GM12878 (cell line): ENCODE measurements at regions not wholly inside any gene's neighbourhood (a gene's known extent, or its start where the extent isn't known, plus 50 kb on each side); places are given as distances from the start of the nearest gene placed in this dataset.

Experiments
- ATAC-seq: fragments of 200-7000 bp; cut with Tn5 transposase; 3 replicates; pipeline ENCODE4 v1.9.1; 2020; ENCODE audit warnings: mild to moderate bottlenecking, moderate library complexity
- BruUV-seq: library from RNA; stranded (reverse); fragments of 400-500 nt; replicated peaks from 2 replicates; lab custom pipeline; 2021; lab: Mats Ljungman, UMichigan
- CTCF ChIA-PET: fragments of 300-600 bp; sonication (Branson Sonifier 250); formaldehyde crosslinking; extraction: SDS; loops from one replicate; lab custom pipeline; 2021; ENCODE audit warnings: inconsistent platforms; lab: Yijun Ruan, JAX
- POLR2A ChIA-PET: fragments of 350-600 bp; formaldehyde crosslinking; extraction: SDS; loops from one replicate; lab custom pipeline; 2021; ENCODE audit warnings: inconsistent platforms; lab: Charles Lee
- RAD21 ChIA-PET: fragments of 300-600 bp; sonication (Branson Sonifier 250); formaldehyde crosslinking; loops from one replicate; lab custom pipeline; 2023; ENCODE audit warnings: antibody characterized with exemption; ENCODE audit not compliant: unreplicated experiment; lab: Charles Lee
- SMC1A ChIA-PET: fragments of 300-600 bp; sonication (Branson Sonifier 250); formaldehyde crosslinking; loops from one replicate; lab custom pipeline; 2023; ENCODE audit not compliant: unreplicated experiment, uncharacterized antibody; lab: Charles Lee
- DNase-seq: peaks from one replicate; pipeline ENCODE4 v3.0.0-alpha.2; 2011; ENCODE audit warnings: low read depth, low spot score
- FAIRE-seq: peaks from 3 replicates; lab custom pipeline; 2011; peaks lifted over from hg19 to GRCh38; lab: Jason Lieb, UNC
- H2AFZ ChIP-seq: 2 replicates; pipeline ENCODE4 v1.6.0; 2011; ENCODE audit warnings: low read depth, low read length, control low read depth; ENCODE audit not compliant: control insufficient read depth
- H3K27ac ChIP-seq: 2 replicates; pipeline ENCODE4 v1.5.1; 2011; ENCODE audit warnings: control low read depth; ENCODE audit not compliant: control insufficient read depth, insufficient read depth
- H3K27me3 ChIP-seq, 2 experiments: replicated peaks in 1 of 2; 2 replicates each; pipeline versions ENCODE4 v1.6.0 to v1.6.1; 2011; ENCODE audit warnings: low read length in 1 of 2; ENCODE audit not compliant: control insufficient read depth in 2 of 2, insufficient read depth in 2 of 2
- H3K36me3 ChIP-seq, 2 experiments: 2 replicates each; pipeline ENCODE4 v1.5.1; 2011; ENCODE audit warnings: low read length in 1 of 2; ENCODE audit not compliant: control insufficient read depth in 2 of 2, insufficient read depth in 2 of 2
- H3K4me1 ChIP-seq: 2 replicates; pipeline ENCODE4 v1.6.1; 2011; ENCODE audit warnings: mild to moderate bottlenecking, low read length, moderate library complexity, mixed read lengths; ENCODE audit not compliant: control insufficient read depth, insufficient read depth
- H3K4me2 ChIP-seq: 2 replicates; pipeline ENCODE4 v1.6.0; 2011; ENCODE audit warnings: control low read depth; ENCODE audit not compliant: control insufficient read depth, insufficient read depth
- H3K4me3 ChIP-seq: fragments of 200-600 bp; sonication (generic); 2 replicates; pipeline ENCODE4 v1.5.1; 2016
- H3K79me2 ChIP-seq: 2 replicates; pipeline ENCODE4 v1.6.0; 2011; ENCODE audit warnings: low read length; ENCODE audit not compliant: control insufficient read depth, insufficient read depth
- H3K9ac ChIP-seq: 2 replicates; pipeline ENCODE4 v1.8.0; 2011; ENCODE audit warnings: low read length, control low read depth, mixed read lengths; ENCODE audit not compliant: control insufficient read depth, insufficient read depth
- H3K9me3 ChIP-seq: replicated peaks from 3 replicates; pipeline ENCODE4 v1.5.1; 2011; ENCODE audit warnings: mild to moderate bottlenecking, low read length; ENCODE audit not compliant: control insufficient read depth, insufficient read depth
- H4K20me1 ChIP-seq: 2 replicates; pipeline ENCODE4 v1.6.0; 2011; ENCODE audit not compliant: control insufficient read depth, insufficient read depth
- CREM ChIP-seq: IDR thresholded peaks from 2 replicates; pipeline ENCODE4 v1.6.1; 2014; ENCODE audit warnings: antibody characterized with exemption, low read depth
- EP300 ChIP-seq, 2 experiments: fragments of 150-350 bp in 1 of 2; IDR thresholded peaks; 2 replicates each; pipeline ENCODE4 v1.6.1; 2011 to 2012; ENCODE audit warnings: low read depth in 2 of 2, low read length in 2 of 2, borderline replicate concordance in 1 of 2, improper control_type of control experiment in 1 of 2, inconsistent platforms in 1 of 2; ENCODE audit not compliant: control insufficient read depth in 1 of 2
- GATAD2B ChIP-seq: fragments of 450-650 bp; conservative IDR thresholded peaks from 2 replicates; pipeline ENCODE4 v1.6.1; 2017; ENCODE audit warnings: low read depth, mild to moderate bottlenecking, moderate library complexity
- HDGF ChIP-seq: fragments of 450-650 bp; IDR thresholded peaks from 2 replicates; pipeline ENCODE4 v1.6.1; 2016; ENCODE audit warnings: antibody characterized with exemption
- NFIC ChIP-seq: IDR thresholded peaks from 2 replicates; pipeline ENCODE4 v1.6.1; 2012; ENCODE audit warnings: low read depth, mild to moderate bottlenecking, inconsistent platforms, low read length, moderate library complexity
- RELA ChIP-seq: fragments of 450-650 bp; IDR thresholded peaks from 2 replicates; pipeline ENCODE4 v1.8.0; 2014; ENCODE audit warnings: borderline replicate concordance; ENCODE audit not compliant: partially characterized antibody
- TCF3 ChIP-seq: IDR thresholded peaks from 2 replicates; pipeline ENCODE4 v1.6.1; 2012; ENCODE audit warnings: low read depth, mild to moderate bottlenecking, low read length, borderline replicate concordance; ENCODE audit not compliant: insufficient read depth
- YBX1 ChIP-seq: fragments of 450-650 bp; IDR thresholded peaks from 2 replicates; pipeline ENCODE4 v1.6.1; 2016; ENCODE audit warnings: antibody characterized with exemption
- WGBS: methylation state at CpG from one replicate; pipeline ENCODE4 v1.1.6; 2016; ENCODE audit warnings: low lambda C conversion rate; ENCODE audit not compliant: insufficient replicate concordance, insufficient coverage; ENCODE audit errors: missing lambda C conversion rate; 5-methylcytosine and 5-hydroxymethylcytosine counted together
- in situ Hi-C: fragments of 300-500 bp; cut with MboI; formaldehyde crosslinking; loops from 9 replicates; pipeline ENCODE4 v1.14.3; 2018; ENCODE audit warnings: mixed read lengths
- intact Hi-C: fragments of 100-400 bp; cut with micrococcal nuclease; formaldehyde crosslinking; loops from one replicate; pipeline ENCODE4 v1.14.2; 2022; ENCODE audit not compliant: unreplicated experiment
- TF ChIP-seq, protein P1 (sequence below): fragments of 450-650 bp; IDR thresholded peaks from 2 replicates; pipeline ENCODE4 v1.6.1; 2017; ENCODE audit warnings: mild to moderate bottlenecking, low read depth, inconsistent platforms; ENCODE audit not compliant: poor library complexity, severe bottlenecking

DNA sequence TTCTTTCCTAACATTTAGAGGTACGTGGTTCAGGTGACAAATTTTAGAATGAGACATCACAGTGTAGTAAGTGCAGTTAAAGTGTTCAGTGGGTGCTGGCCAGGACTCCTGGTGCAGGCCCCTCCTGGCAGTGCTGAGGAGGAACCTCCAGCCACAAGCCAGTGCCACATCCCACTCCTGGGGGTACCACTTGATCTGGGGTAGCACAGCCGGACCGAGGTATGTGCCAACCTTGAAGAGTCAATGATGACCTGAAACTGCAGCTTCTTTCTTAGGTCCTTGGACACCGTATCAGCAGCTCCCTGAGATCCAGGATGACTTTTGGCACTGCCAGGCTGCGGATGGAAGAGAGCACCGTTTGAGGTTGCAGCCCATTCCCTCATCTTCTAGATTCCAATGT, 310.4 kb upstream of the IRX4 start:
- SMC1A ChIA-PET, result no interaction called here
- RAD21 ChIA-PET, result no interaction called here
- H4K20me1 ChIP-seq, result no peaks in the 10 kb centered on the region
- no peak for FAIRE-seq
- WGBS, result 0% methylated on average over 6 of the region's 6 CpGs
- no peak overlapping the region for H2AFZ ChIP-seq
- H3K9me3 ChIP-seq, result no peaks in the 10 kb centered on the region
- CTCF ChIA-PET, result no interaction called here
- no peak overlapping the region for H3K9ac ChIP-seq
- no peak overlapping the region for H3K4me3 ChIP-seq
- no TSS peak for BruUV-seq
- H3K27ac ChIP-seq, result no peak overlapping the region
- POLR2A ChIA-PET, result no interaction called here
- DNase-seq, result no peak
- in situ Hi-C loops, result no loop called here
- H3K36me3 ChIP-seq, result no peaks in the 10 kb centered on the region
- intact Hi-C loops, result no loop called here
- no peak overlapping the region for H3K4me2 ChIP-seq
- no peak for ATAC-seq
- H3K79me2 ChIP-seq, result no peaks in the 10 kb centered on the region
- no peaks in the 10 kb centered on the region for H3K4me1 ChIP-seq
- no peak for TF ChIP-seq CREM
- no peak for TF ChIP-seq EP300 (IDR thresholded peaks at IDR 0.05; ENCODE audit: borderline replicate concordance in 1 of 2, control insufficient read depth in 1 of 2, low read depth in 2 of 2, low read length in 2 of 2)
- TF ChIP-seq, protein P1, sequence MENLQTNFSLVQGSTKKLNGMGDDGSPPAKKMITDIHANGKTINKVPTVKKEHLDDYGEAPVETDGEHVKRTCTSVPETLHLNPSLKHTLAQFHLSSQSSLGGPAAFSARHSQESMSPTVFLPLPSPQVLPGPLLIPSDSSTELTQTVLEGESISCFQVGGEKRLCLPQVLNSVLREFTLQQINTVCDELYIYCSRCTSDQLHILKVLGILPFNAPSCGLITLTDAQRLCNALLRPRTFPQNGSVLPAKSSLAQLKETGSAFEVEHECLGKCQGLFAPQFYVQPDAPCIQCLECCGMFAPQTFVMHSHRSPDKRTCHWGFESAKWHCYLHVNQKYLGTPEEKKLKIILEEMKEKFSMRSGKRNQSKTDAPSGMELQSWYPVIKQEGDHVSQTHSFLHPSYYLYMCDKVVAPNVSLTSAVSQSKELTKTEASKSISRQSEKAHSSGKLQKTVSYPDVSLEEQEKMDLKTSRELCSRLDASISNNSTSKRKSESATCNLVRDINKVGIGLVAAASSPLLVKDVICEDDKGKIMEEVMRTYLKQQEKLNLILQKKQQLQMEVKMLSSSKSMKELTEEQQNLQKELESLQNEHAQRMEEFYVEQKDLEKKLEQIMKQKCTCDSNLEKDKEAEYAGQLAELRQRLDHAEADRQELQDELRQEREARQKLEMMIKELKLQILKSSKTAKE, result no peak
- TF ChIP-seq RELA, result no peak
- no peak for TF ChIP-seq YBX1
- TF ChIP-seq GATAD2B, result no peak
- TF ChIP-seq NFIC, result no peak
- no peak for TF ChIP-seq HDGF
- no peak for TF ChIP-seq TCF3
- no peaks in the 10 kb centered on the region for H3K27me3 ChIP-seq
